ENCODE measurements at regions not wholly inside any gene's neighbourhood (a gene's known extent, or its start where the extent isn't known, plus 50 kb on each side); places are given as distances from the start of the nearest gene placed in this dataset.

GRCh38 chr5:128701301-128701700 lies 163.3 kb upstream of the FBN2 start:
- Mint-ChIP-seq H3K36me3 (no peaks in the 10 kb centered on the region), H3K4me3 (no peak overlapping the region), H3K9me3 (peaks cover 0 to 5% (median 0%) of the 10 kb centered on the region in 3 donors), H3K27ac (no peak overlapping the region), H3K4me1 (no peaks in the 10 kb centered on the region), H3K27me3 (no peaks in the 10 kb centered on the region)
- Histone ChIP-seq H3K27ac (ENCODE audit: low read length) (no peak overlapping the region), H3K4me1 (ENCODE audit: control insufficient read depth in 1 of 2, extremely low read depth in 1 of 2, insufficient read depth in 2 of 2, low read length in 2 of 2) (no peaks in the 10 kb centered on the region), H3K9me3 (no peaks in the 10 kb centered on the region), H3K4me3 (ENCODE audit: control insufficient read depth in 1 of 2, extremely low read depth in 1 of 2, low read length in 1 of 2) (no peak overlapping the region), H3K36me3 (ENCODE audit: control insufficient read depth in 2 of 2, extremely low read depth in 1 of 2, insufficient read depth in 1 of 2, low read length in 1 of 2) (no peaks in the 10 kb centered on the region), H3K27me3 (replicated peaks in 1 of 2; ENCODE audit: control insufficient read depth in 2 of 2, extremely low read depth in 1 of 2, insufficient read depth in 2 of 2, low read length in 1 of 2) (no peaks in the 10 kb centered on the region)
- CTCF ChIA-PET = no interaction called here
- POLR2A ChIA-PET = no interaction called here
- DNase-seq (no peak), ATAC-seq (replicated peaks in 1 of 4) (no peak)

DNA sequence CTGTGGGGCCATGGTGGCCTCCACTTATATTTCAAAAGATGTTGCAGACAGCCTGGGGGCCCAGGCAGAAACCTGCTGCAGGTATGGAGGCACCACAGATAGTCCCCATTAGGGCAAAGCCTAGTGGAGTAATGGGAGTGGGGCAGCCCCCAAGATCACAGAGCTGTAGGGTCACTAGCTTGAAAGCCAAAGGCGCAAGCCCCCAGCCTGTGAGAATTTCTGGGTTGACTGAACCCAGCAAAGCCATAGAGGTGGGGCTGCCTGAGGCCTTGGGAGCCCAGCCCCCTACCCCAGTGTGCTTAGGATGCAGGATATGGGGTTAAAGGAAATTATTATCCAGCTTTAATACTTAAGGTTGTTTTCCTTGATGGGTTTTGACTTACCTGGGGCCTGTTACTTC lies 165.3 kb upstream of the FBN2 start:
- ATAC-seq (replicated peaks in 1 of 4) = no peak
- peaks cover 2 to 6% (median 5%) of the 10 kb centered on the region in 3 donors for H3K9me3 Mint-ChIP-seq
- Histone ChIP-seq H3K4me3 (ENCODE audit: control insufficient read depth in 1 of 2, extremely low read depth in 1 of 2, low read length in 1 of 2) (no peak overlapping the region), H3K36me3 (ENCODE audit: control insufficient read depth in 2 of 2, extremely low read depth in 1 of 2, insufficient read depth in 1 of 2, low read length in 1 of 2) (no peaks in the 10 kb centered on the region), H3K27me3 (replicated peaks in 1 of 2; ENCODE audit: control insufficient read depth in 2 of 2, extremely low read depth in 1 of 2, insufficient read depth in 2 of 2, low read length in 1 of 2) (no peaks in the 10 kb centered on the region), H3K4me1 (ENCODE audit: control insufficient read depth in 1 of 2, extremely low read depth in 1 of 2, insufficient read depth in 2 of 2, low read length in 2 of 2) (no peaks in the 10 kb centered on the region), H3K9me3 (no peaks in the 10 kb centered on the region), H3K27ac (ENCODE audit: low read length) (no peak overlapping the region)
- WGBS (ENCODE audit: insufficient coverage) = no CpG with 5 or more reads among the region's 1 CpG
- H3K27me3 Mint-ChIP-seq = no peaks in the 10 kb centered on the region
- no peak for DNase-seq
- H3K4me1 Mint-ChIP-seq = no peaks in the 10 kb centered on the region
- no peak overlapping the region for H3K4me3 Mint-ChIP-seq
- H3K27ac Mint-ChIP-seq = no peak overlapping the region
- H3K36me3 Mint-ChIP-seq = no peaks in the 10 kb centered on the region
- POLR2A ChIA-PET = interaction anchor here in 1 of 2 donors (0.5 kb wide), 1 partner anchor 648 kb away, joined by 4 read pairs; no protein-coding TSS in a partner anchor
- CTCF ChIA-PET = no interaction called here

- ChIA-PET CTCF (no interaction called here), POLR2A (no interaction called here)
- no peaks in the 10 kb centered on the region for H3K27me3 ChIP-seq (replicated peaks in 1 of 2; ENCODE audit: control insufficient read depth in 2 of 2, extremely low read depth in 1 of 2, insufficient read depth in 2 of 2, low read length in 1 of 2)
- H3K4me3 ChIP-seq (ENCODE audit: control insufficient read depth in 1 of 2, extremely low read depth in 1 of 2, low read length in 1 of 2) = no peak overlapping the region
- 100% methylated on average over 1 of the region's 1 CpG for WGBS (ENCODE audit: insufficient coverage)
- no peak overlapping the region for H3K27ac ChIP-seq (ENCODE audit: low read length)
- Mint-ChIP-seq H3K27me3 (no peaks in the 10 kb centered on the region), H3K9me3 (peaks cover 2 to 6% (median 5%) of the 10 kb centered on the region in 3 donors), H3K4me1 (no peaks in the 10 kb centered on the region), H3K27ac (no peak overlapping the region), H3K4me3 (no peak overlapping the region), H3K36me3 (no peaks in the 10 kb centered on the region)
- H3K9me3 ChIP-seq = no peaks in the 10 kb centered on the region
- ATAC-seq (replicated peaks in 1 of 4) (no peak), DNase-seq (no peak)
- H3K36me3 ChIP-seq (ENCODE audit: control insufficient read depth in 2 of 2, extremely low read depth in 1 of 2, insufficient read depth in 1 of 2, low read length in 1 of 2) = no peaks in the 10 kb centered on the region
- H3K4me1 ChIP-seq (ENCODE audit: control insufficient read depth in 1 of 2, extremely low read depth in 1 of 2, insufficient read depth in 2 of 2, low read length in 2 of 2) = no peaks in the 10 kb centered on the region
Observed at GRCh38 chr5:128706269-128706668, 168.2 kb upstream of the FBN2 start.

DNA sequence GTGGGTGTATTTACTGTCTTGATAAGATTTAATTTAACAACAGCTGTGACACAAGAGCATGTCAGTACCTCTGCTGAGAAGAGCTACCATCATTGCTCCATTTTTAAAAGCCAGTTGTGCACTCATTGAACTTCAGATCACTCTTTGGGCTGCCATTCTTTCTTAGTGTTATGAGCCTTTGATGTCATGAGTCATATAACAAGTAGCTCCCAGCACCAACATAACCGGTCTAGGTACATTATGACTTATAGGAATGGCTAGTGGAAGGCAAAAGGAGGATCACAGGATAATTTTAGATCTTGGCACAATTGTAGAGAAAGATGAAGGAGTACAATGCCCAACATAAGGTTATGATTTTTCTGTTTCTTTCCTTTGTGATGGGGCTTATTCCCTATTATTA lies 170.8 kb upstream of the FBN2 start:
- no peak for ATAC-seq (replicated peaks in 1 of 4)
- CTCF ChIA-PET = no interaction called here
- no CpG with 5 or more reads among the region's 1 CpG for WGBS (ENCODE audit: insufficient coverage)

DNA sequence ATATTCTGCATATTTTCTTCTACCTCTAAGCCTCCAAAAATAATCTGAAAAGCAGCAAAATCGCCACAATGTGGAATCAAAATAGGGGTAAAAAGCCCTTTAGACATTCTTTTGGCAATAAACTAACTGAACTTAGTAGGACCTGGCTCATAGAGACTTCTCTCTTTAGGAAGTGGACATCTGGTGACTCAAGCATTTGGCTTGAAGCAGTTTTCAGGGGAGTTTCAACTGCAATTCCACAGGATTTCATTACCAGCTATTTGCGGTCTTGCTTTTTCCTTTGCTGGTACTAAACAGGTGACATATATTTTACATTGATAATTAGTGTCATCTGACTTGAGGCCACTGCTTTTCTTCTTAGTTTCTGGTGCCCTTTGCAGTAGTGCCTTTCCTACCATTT lies 173.2 kb upstream of the FBN2 start:
- ChIA-PET CTCF (no interaction called here), POLR2A (no interaction called here)
- ATAC-seq (replicated peaks in 1 of 4) = no peak

More for the DNA sequence above, 170.8 kb upstream of the FBN2 start:
- H3K27ac ChIP-seq (ENCODE audit: low read length) = no peak overlapping the region
- Mint-ChIP-seq H3K4me1 (no peaks in the 10 kb centered on the region), H3K27ac (no peak overlapping the region), H3K9me3 (peaks cover 3 to 12% (median 5%) of the 10 kb centered on the region in 3 donors), H3K4me3 (no peak overlapping the region), H3K27me3 (no peaks in the 10 kb centered on the region), H3K36me3 (no peaks in the 10 kb centered on the region)
- POLR2A ChIA-PET = no interaction called here
- H3K4me1 ChIP-seq (ENCODE audit: control insufficient read depth in 1 of 2, extremely low read depth in 1 of 2, insufficient read depth in 2 of 2, low read length in 2 of 2) = no peaks in the 10 kb centered on the region
- no peak overlapping the region for H3K4me3 ChIP-seq (ENCODE audit: control insufficient read depth in 1 of 2, extremely low read depth in 1 of 2, low read length in 1 of 2)
- H3K9me3 ChIP-seq = no peaks in the 10 kb centered on the region
- H3K27me3 ChIP-seq (replicated peaks in 1 of 2; ENCODE audit: control insufficient read depth in 2 of 2, extremely low read depth in 1 of 2, insufficient read depth in 2 of 2, low read length in 1 of 2) = no peaks in the 10 kb centered on the region
- no peak for DNase-seq
- H3K36me3 ChIP-seq (ENCODE audit: control insufficient read depth in 2 of 2, extremely low read depth in 1 of 2, insufficient read depth in 1 of 2, low read length in 1 of 2) = no peaks in the 10 kb centered on the region

GRCh38 chr5:128714551-128714950 lies 176.5 kb upstream of the FBN2 start:
- ChIA-PET POLR2A (no interaction called here), CTCF (interaction anchor here in 1 of 2 donors (0.7 kb wide), 1 partner anchor 77 kb away, joined by 8 read pairs; no protein-coding TSS in a partner anchor)
- Mint-ChIP-seq H3K4me1 (no peaks in the 10 kb centered on the region), H3K4me3 (no peak overlapping the region), H3K9me3 (peaks cover 3 to 13% (median 6%) of the 10 kb centered on the region in 3 donors), H3K36me3 (no peaks in the 10 kb centered on the region), H3K27me3 (no peaks in the 10 kb centered on the region), H3K27ac (no peak overlapping the region)
- ATAC-seq (replicated peaks in 1 of 4) (no peak), DNase-seq (no peak)
- H3K4me3 ChIP-seq (ENCODE audit: control insufficient read depth in 1 of 2, extremely low read depth in 1 of 2, low read length in 1 of 2) = no peak overlapping the region
- no peaks in the 10 kb centered on the region for H3K9me3 ChIP-seq
- no peaks in the 10 kb centered on the region for H3K36me3 ChIP-seq (ENCODE audit: control insufficient read depth in 2 of 2, extremely low read depth in 1 of 2, insufficient read depth in 1 of 2, low read length in 1 of 2)
- H3K4me1 ChIP-seq (ENCODE audit: control insufficient read depth in 1 of 2, extremely low read depth in 1 of 2, insufficient read depth in 2 of 2, low read length in 2 of 2) = no peaks in the 10 kb centered on the region
- no CpG with 5 or more reads among the region's 1 CpG for WGBS (ENCODE audit: insufficient coverage)
- H3K27ac ChIP-seq (ENCODE audit: low read length) = no peak overlapping the region
- H3K27me3 ChIP-seq (replicated peaks in 1 of 2; ENCODE audit: control insufficient read depth in 2 of 2, extremely low read depth in 1 of 2, insufficient read depth in 2 of 2, low read length in 1 of 2) = no peaks in the 10 kb centered on the region

More for the DNA sequence above, 173.2 kb upstream of the FBN2 start:
- Histone ChIP-seq H3K4me1 (ENCODE audit: control insufficient read depth in 1 of 2, extremely low read depth in 1 of 2, insufficient read depth in 2 of 2, low read length in 2 of 2) (no peaks in the 10 kb centered on the region), H3K4me3 (ENCODE audit: control insufficient read depth in 1 of 2, extremely low read depth in 1 of 2, low read length in 1 of 2) (no peak overlapping the region), H3K9me3 (no peaks in the 10 kb centered on the region), H3K36me3 (ENCODE audit: control insufficient read depth in 2 of 2, extremely low read depth in 1 of 2, insufficient read depth in 1 of 2, low read length in 1 of 2) (no peaks in the 10 kb centered on the region), H3K27ac (ENCODE audit: low read length) (no peak overlapping the region), H3K27me3 (replicated peaks in 1 of 2; ENCODE audit: control insufficient read depth in 2 of 2, extremely low read depth in 1 of 2, insufficient read depth in 2 of 2, low read length in 1 of 2) (no peaks in the 10 kb centered on the region)
- Mint-ChIP-seq H3K27ac (no peak overlapping the region), H3K36me3 (no peaks in the 10 kb centered on the region), H3K4me3 (no peak overlapping the region), H3K9me3 (peaks cover 3 to 20% (median 5%) of the 10 kb centered on the region in 3 donors), H3K27me3 (no peaks in the 10 kb centered on the region), H3K4me1 (no peaks in the 10 kb centered on the region)
- DNase-seq = no peak
- no CpG with 5 or more reads among the region's 2 CpGs for WGBS (ENCODE audit: insufficient coverage)

GRCh38 chr5:128722551-128722950 lies 184.5 kb upstream of the FBN2 start:
- ATAC-seq (replicated peaks in 1 of 4) = no peak
- no peaks in the 10 kb centered on the region for H3K36me3 Mint-ChIP-seq
- H3K9me3 Mint-ChIP-seq = peaks cover 0 to 4% (median 0%) of the 10 kb centered on the region in 3 donors
- WGBS (ENCODE audit: insufficient coverage) = no CpG with 5 or more reads among the region's 1 CpG
- H3K27me3 Mint-ChIP-seq = no peaks in the 10 kb centered on the region
- no peak overlapping the region for H3K27ac Mint-ChIP-seq
- ChIA-PET POLR2A (no interaction called here), CTCF (no interaction called here)
- Histone ChIP-seq H3K36me3 (ENCODE audit: control insufficient read depth in 2 of 2, extremely low read depth in 1 of 2, insufficient read depth in 1 of 2, low read length in 1 of 2) (no peaks in the 10 kb centered on the region), H3K4me3 (ENCODE audit: control insufficient read depth in 1 of 2, extremely low read depth in 1 of 2, low read length in 1 of 2) (no peak overlapping the region), H3K27ac (ENCODE audit: low read length) (no peak overlapping the region), H3K27me3 (replicated peaks in 1 of 2; ENCODE audit: control insufficient read depth in 2 of 2, extremely low read depth in 1 of 2, insufficient read depth in 2 of 2, low read length in 1 of 2) (no peaks in the 10 kb centered on the region), H3K9me3 (no peaks in the 10 kb centered on the region), H3K4me1 (ENCODE audit: control insufficient read depth in 1 of 2, extremely low read depth in 1 of 2, insufficient read depth in 2 of 2, low read length in 2 of 2) (no peaks in the 10 kb centered on the region)
- no peak overlapping the region for H3K4me3 Mint-ChIP-seq
- DNase-seq = no peak
- H3K4me1 Mint-ChIP-seq = no peaks in the 10 kb centered on the region
